ENCODE measurements at regions not wholly inside any gene's neighbourhood (a gene's known extent, or its start where the extent isn't known, plus 50 kb on each side); places are given as distances from the start of the nearest gene placed in this dataset.

DNA sequence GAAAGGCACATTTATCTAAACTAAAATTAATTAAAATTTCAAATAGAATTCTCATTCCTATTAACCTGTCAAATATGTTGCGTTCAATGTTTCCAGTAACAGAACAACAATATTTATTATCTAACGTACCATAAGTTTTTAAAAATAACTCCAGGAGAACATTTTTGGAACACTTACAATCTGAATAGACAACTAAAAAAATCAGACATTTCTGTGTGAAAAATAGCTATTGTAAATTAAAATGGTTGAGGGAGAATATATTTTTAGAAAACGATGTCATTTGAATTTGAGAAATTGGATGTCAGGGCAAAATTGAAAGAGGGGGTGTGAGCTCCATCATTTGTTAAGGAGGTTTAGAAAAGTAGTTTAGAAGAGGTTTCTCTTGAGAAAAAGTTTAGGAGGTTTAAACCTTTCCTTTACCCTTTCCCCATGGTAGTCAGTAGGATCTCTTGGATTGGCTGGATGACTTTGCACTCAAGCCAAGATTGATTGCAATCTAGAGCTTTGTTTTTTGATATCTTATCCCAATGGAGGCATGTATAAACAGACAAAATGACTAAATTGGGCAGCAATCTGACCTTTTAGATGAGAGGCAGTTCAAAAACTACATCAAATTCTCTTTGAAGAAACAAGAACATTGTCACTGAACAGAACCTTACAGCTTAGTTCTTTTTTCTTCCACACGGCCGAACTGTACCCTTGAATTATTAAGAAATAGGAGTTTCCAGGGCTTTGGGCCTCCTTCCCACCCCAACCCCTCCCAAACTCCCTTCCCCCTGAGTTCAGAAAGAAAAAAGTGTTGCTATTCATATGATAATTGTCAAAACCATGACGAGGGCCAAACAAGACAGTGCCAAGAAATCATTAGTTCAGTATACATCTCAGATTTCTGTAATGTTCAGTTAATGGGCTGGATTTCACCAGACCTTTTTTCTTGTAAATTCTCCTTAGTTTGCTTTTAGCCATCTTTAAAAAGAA lies 79.7 kb upstream of the CDIN1 start:
- Histone ChIP-seq H3K4me3 (no peak overlapping the region), H3K4me1 (replicated peaks in 1 of 2; ENCODE audit: control insufficient read depth in 2 of 2, insufficient read depth in 2 of 2, low read length in 2 of 2) (no peaks in the 10 kb centered on the region), H3K27me3 (ENCODE audit: control insufficient read depth in 2 of 2, insufficient read depth in 2 of 2, low read length in 2 of 2) (no peaks in the 10 kb centered on the region), H3K9me3 (replicated peaks; ENCODE audit: control insufficient read depth, insufficient read depth, low read depth, low read length) (no peaks in the 10 kb centered on the region), H3K36me3 (ENCODE audit: control insufficient read depth, insufficient read depth, low read length) (no peaks in the 10 kb centered on the region), H3K4me2 (ENCODE audit: insufficient read depth, low read length) (no peak overlapping the region), H3K9me1 (ENCODE audit: control insufficient read depth, insufficient read depth, low read length) (no peaks in the 10 kb centered on the region), H2AFZ (ENCODE audit: low read depth, low read length) (no peak overlapping the region), H3K79me2 (ENCODE audit: control insufficient read depth, insufficient read depth, low read length) (no peaks in the 10 kb centered on the region), H4K20me1 (replicated peaks; ENCODE audit: control insufficient read depth, insufficient read depth, low read length) (no peaks in the 10 kb centered on the region), H3K9ac (ENCODE audit: insufficient read depth in 1 of 2, low read depth in 2 of 2, low read length in 2 of 2) (no peak overlapping the region), H3K27ac (ENCODE audit: extremely low read depth, low read depth, low read length) (no peak overlapping the region)
- FAIRE-seq, result no peak
- no peak for ATAC-seq
- 61% methylated on average over 6 of the region's 6 CpGs for WGBS (ENCODE audit: insufficient coverage, low coverage, missing lambda C conversion rate)
- no peak for DNase-seq (ENCODE audit: extremely low read depth in 1 of 4, low spot score in 3 of 4)
- ChIA-PET POLR2A (no interaction called here), CTCF (ENCODE audit: low intra/inter-chr PET ratio) (no interaction called here)
- no TSS peak for BruUV-seq (replicated peaks)
- in situ Hi-C loops (cut with MboI) (loop anchor here (25.0 kb wide), 1 partner anchor 1388 kb away; no protein-coding TSS in a partner anchor), intact Hi-C loops (cut with micrococcal nuclease) (loop anchor here (5.0 to 10.0 kb wide), 4 partner anchors 385 to 1385 kb away; no protein-coding TSS in a partner anchor)
- no peak for TF ChIP-seq TCF7 (IDR thresholded peaks at IDR 0.05; ENCODE audit: borderline replicate concordance)
- no peak for TF ChIP-seq ZNF408 (CRISPR knock-in tag; IDR thresholded peaks at IDR 0.05; ENCODE audit: low read depth)
- TF ChIP-seq ZFP1 (CRISPR knock-in tag; IDR thresholded peaks at IDR 0.05), result no peak
- TF ChIP-seq CHD2 (IDR thresholded peaks at IDR 0.05; ENCODE audit: low read depth, low read length), result no peak
- TF ChIP-seq, protein P1, sequence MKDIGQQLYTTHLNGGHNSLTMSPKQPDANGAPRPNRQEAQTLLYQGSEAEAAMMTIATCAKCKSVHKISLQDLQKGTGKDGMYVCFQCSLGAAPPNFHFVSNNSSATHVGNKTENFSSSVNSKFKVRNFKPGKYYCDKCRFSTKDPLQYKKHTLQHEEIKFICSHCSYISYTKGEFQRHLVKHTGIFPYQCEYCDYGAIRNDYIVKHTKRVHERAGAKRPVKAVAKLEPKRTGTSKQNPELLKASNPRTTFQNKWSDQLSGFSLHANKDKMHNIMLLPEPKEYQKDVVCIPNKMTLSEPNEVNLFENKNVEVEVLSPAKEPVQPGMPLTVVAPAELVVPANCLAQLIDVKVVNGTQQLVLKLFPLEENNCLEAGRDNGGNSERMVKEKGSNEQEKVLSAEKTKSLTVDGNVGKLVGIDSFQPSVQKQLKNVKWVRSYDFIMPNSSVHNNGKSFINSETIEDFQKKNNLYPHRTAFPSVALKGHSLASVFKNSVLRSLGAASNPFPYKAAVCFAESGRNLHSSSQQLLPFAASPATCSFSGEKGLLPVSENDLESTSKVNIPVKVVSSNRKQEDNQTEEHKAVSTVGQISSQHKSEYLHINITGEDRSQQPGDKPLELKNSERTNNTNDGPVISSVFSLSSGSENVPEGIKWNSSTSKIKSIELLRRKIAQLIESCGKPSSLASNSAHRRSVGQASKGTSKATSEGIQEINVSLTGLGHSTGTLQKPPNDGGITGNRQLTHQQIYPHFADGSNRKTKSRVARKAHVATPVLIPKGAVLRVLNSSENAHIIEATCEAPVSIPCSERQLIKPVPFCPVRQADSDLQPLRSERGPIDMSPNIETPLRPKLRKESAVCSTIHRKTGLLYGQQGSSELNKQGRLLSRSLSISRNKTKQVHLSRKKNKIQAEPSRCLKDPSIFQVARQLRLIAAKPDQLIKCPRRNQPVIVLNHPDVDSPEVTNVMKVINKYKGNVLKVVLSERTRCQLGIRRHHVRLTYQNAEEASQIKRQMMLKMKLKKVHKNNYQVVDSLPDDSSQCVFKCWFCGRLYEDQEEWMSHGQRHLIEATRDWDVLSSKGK (CRISPR knock-in tag; IDR thresholded peaks at IDR 0.05), result no peak
- TF ChIP-seq, protein P2, sequence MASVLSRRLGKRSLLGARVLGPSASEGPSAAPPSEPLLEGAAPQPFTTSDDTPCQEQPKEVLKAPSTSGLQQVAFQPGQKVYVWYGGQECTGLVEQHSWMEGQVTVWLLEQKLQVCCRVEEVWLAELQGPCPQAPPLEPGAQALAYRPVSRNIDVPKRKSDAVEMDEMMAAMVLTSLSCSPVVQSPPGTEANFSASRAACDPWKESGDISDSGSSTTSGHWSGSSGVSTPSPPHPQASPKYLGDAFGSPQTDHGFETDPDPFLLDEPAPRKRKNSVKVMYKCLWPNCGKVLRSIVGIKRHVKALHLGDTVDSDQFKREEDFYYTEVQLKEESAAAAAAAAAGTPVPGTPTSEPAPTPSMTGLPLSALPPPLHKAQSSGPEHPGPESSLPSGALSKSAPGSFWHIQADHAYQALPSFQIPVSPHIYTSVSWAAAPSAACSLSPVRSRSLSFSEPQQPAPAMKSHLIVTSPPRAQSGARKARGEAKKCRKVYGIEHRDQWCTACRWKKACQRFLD (CRISPR knock-in tag; IDR thresholded peaks at IDR 0.05), result no peak
- TF ChIP-seq PHF8 (IDR thresholded peaks at IDR 0.05; ENCODE audit: borderline replicate concordance, low read length), result no peak
- no peak for TF ChIP-seq NFE2L1 (tag; IDR thresholded peaks at IDR 0.05; ENCODE audit: borderline replicate concordance, low read depth)
- TF ChIP-seq, protein P3, sequence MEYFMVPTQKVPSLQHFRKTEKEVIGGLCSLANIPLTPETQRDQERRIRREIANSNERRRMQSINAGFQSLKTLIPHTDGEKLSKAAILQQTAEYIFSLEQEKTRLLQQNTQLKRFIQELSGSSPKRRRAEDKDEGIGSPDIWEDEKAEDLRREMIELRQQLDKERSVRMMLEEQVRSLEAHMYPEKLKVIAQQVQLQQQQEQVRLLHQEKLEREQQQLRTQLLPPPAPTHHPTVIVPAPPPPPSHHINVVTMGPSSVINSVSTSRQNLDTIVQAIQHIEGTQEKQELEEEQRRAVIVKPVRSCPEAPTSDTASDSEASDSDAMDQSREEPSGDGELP (CRISPR knock-in tag; IDR thresholded peaks at IDR 0.05; ENCODE audit: borderline replicate concordance), result no peak
- no peak for TF ChIP-seq ZNF24 (IDR thresholded peaks at IDR 0.05)
- TF ChIP-seq, protein P4, sequence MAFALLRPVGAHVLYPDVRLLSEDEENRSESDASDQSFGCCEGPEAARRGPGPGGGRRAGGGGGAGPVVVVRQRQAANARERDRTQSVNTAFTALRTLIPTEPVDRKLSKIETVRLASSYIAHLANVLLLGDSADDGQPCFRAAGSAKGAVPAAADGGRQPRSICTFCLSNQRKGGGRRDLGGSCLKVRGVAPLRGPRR (CRISPR knock-in tag; IDR thresholded peaks at IDR 0.05), result no peak
- TF ChIP-seq ZNF224 (CRISPR knock-in tag; IDR thresholded peaks at IDR 0.05), result no peak
- no peak for TF ChIP-seq ZNF3 (CRISPR knock-in tag; IDR thresholded peaks at IDR 0.05)
- TF ChIP-seq, protein P5, sequence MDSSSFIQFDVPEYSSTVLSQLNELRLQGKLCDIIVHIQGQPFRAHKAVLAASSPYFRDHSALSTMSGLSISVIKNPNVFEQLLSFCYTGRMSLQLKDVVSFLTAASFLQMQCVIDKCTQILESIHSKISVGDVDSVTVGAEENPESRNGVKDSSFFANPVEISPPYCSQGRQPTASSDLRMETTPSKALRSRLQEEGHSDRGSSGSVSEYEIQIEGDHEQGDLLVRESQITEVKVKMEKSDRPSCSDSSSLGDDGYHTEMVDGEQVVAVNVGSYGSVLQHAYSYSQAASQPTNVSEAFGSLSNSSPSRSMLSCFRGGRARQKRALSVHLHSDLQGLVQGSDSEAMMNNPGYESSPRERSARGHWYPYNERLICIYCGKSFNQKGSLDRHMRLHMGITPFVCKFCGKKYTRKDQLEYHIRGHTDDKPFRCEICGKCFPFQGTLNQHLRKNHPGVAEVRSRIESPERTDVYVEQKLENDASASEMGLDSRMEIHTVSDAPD (CRISPR knock-in tag; IDR thresholded peaks at IDR 0.05), result no peak
